ENCODE measurements at regions not wholly inside any gene's neighbourhood (a gene's known extent, or its start where the extent isn't known, plus 50 kb on each side); places are given as distances from the start of the nearest gene placed in this dataset.

GRCh38 chr15:46580487-46580886 is 945.7 kb downstream of the SQOR start:
- TF ChIP-seq ZFX (IDR thresholded peaks at IDR 0.05; ENCODE audit: borderline replicate concordance): no peak
- TF ChIP-seq CTCF (IDR thresholded peaks at IDR 0.05): no peak
- H3K27ac ChIP-seq: no peak overlapping the region

GRCh38 chr15:46580924-46581323 is 946.1 kb downstream of the SQOR start:
- H3K27ac ChIP-seq: no peak overlapping the region
- TF ChIP-seq ZFX (IDR thresholded peaks at IDR 0.05; ENCODE audit: borderline replicate concordance) (no peak), CTCF (IDR thresholded peaks at IDR 0.05) (no peak)

- TF ChIP-seq CTCF (IDR thresholded peaks at IDR 0.05) (no peak), ZFX (IDR thresholded peaks at IDR 0.05; ENCODE audit: borderline replicate concordance) (no peak)
- no peak overlapping the region for H3K27ac ChIP-seq
Observed at GRCh38 chr15:46589088-46589487, 954.3 kb downstream of the SQOR start.

- no peak overlapping the region for H3K27ac ChIP-seq
- TF ChIP-seq CTCF (IDR thresholded peaks at IDR 0.05) (no peak), ZFX (IDR thresholded peaks at IDR 0.05; ENCODE audit: borderline replicate concordance) (no peak)
Observed at GRCh38 chr15:46591462-46591861, 956.6 kb downstream of the SQOR start.

- TF ChIP-seq CTCF (IDR thresholded peaks at IDR 0.05): no peak
- TF ChIP-seq ZFX (IDR thresholded peaks at IDR 0.05; ENCODE audit: borderline replicate concordance): no peak
Observed at GRCh38 chr15:46595016-46595415, 960.2 kb downstream of the SQOR start.

GRCh38 chr15:46607077-46607476 is 972.2 kb downstream of the SQOR start:
- no peak for TF ChIP-seq ZFX (IDR thresholded peaks at IDR 0.05; ENCODE audit: borderline replicate concordance)
- no peak for TF ChIP-seq CTCF (IDR thresholded peaks at IDR 0.05)
- no peak overlapping the region for H3K27ac ChIP-seq

More at GRCh38 chr15:46595016-46595415, 960.2 kb downstream of the SQOR start:
- no peak overlapping the region for H3K27ac ChIP-seq

- H3K27ac ChIP-seq: no peak overlapping the region
Observed at GRCh38 chr15:46616033-46616432, 981.2 kb downstream of the SQOR start.

More at GRCh38 chr15:46616033-46616432, 981.2 kb downstream of the SQOR start:
- TF ChIP-seq ZFX (IDR thresholded peaks at IDR 0.05; ENCODE audit: borderline replicate concordance) (no peak), CTCF (IDR thresholded peaks at IDR 0.05) (no peak)
